GM12892 (cell line): ENCODE measurements at regions not wholly inside any gene's neighbourhood (a gene's known extent, or its start where the extent isn't known, plus 50 kb on each side); places are given as distances from the start of the nearest gene placed in this dataset.

Source experiments
- POLR2A ChIP-seq: IDR thresholded peaks from 2 replicates; pipeline ENCODE4 v1.6.1; 2011; ENCODE audit warnings: low read depth, low read length, control low read depth
- POLR2AphosphoS5 ChIP-seq: IDR thresholded peaks from 2 replicates; pipeline ENCODE4 v1.6.1; 2011; ENCODE audit warnings: low read depth, low read length, control low read depth
- TAF1 ChIP-seq: IDR thresholded peaks from 2 replicates; pipeline ENCODE4 v1.6.1; 2011; ENCODE audit warnings: low read depth, mild to moderate bottlenecking, control low read depth, low read length, borderline replicate concordance

DNA sequence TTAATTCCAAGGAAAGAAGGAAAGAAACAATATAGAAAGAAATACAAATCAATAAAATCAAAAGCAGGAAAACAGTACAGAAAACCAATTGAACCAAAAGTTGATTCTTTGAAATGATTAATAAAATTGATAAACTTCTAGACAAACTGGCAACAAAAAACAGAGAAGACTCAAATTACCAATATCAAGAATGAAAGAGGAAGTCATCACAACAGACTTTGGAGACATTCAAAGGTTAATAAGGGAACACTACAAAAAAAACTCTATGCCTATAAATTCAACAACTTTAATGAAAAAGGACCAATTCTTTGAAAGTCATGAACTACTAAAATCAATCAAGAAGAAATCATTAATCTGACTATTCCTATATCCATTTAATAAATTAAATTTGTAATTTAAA is 329.3 kb upstream of the NR5A2 start:
- TF ChIP-seq POLR2AphosphoS5 (no peak), POLR2A (no peak), TAF1 (no peak)
